ENCODE measurements at regions not wholly inside any gene's neighbourhood (a gene's known extent, or its start where the extent isn't known, plus 50 kb on each side); places are given as distances from the start of the nearest gene placed in this dataset.

- TF ChIP-seq, protein P1, sequence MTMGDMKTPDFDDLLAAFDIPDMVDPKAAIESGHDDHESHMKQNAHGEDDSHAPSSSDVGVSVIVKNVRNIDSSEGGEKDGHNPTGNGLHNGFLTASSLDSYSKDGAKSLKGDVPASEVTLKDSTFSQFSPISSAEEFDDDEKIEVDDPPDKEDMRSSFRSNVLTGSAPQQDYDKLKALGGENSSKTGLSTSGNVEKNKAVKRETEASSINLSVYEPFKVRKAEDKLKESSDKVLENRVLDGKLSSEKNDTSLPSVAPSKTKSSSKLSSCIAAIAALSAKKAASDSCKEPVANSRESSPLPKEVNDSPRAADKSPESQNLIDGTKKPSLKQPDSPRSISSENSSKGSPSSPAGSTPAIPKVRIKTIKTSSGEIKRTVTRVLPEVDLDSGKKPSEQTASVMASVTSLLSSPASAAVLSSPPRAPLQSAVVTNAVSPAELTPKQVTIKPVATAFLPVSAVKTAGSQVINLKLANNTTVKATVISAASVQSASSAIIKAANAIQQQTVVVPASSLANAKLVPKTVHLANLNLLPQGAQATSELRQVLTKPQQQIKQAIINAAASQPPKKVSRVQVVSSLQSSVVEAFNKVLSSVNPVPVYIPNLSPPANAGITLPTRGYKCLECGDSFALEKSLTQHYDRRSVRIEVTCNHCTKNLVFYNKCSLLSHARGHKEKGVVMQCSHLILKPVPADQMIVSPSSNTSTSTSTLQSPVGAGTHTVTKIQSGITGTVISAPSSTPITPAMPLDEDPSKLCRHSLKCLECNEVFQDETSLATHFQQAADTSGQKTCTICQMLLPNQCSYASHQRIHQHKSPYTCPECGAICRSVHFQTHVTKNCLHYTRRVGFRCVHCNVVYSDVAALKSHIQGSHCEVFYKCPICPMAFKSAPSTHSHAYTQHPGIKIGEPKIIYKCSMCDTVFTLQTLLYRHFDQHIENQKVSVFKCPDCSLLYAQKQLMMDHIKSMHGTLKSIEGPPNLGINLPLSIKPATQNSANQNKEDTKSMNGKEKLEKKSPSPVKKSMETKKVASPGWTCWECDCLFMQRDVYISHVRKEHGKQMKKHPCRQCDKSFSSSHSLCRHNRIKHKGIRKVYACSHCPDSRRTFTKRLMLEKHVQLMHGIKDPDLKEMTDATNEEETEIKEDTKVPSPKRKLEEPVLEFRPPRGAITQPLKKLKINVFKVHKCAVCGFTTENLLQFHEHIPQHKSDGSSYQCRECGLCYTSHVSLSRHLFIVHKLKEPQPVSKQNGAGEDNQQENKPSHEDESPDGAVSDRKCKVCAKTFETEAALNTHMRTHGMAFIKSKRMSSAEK (CRISPR knock-in tag; IDR thresholded peaks at IDR 0.05; ENCODE audit: borderline replicate concordance): no peak
- TF ChIP-seq FOXJ3 (CRISPR knock-in tag; IDR thresholded peaks at IDR 0.05; ENCODE audit: borderline replicate concordance): no peak
- no peak for TF ChIP-seq ATF1 (CRISPR knock-in tag; IDR thresholded peaks at IDR 0.05)
Measured at GRCh38 chrX:28398342-28398741, 188.9 kb upstream of the IL1RAPL1 start (continued).

DNA sequence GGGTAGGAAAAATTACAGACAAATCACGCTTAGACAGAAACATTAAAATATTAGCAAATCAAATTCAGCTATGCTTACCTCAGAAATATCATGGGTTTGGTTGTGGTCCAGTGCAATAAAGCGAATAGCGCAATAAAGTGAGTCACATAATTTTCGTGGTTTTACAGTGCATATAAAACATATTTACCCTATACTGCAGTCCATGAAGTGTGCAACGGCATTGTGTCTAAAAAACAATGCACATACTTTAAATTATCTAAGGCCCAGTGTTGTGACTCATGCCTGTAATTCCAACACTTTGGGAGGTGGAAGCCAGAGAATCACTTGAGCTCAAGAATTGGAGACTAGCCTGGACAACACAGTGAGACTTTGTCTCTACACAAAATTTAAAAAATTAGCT, 195.7 kb upstream of the IL1RAPL1 start:
- DNase-seq (ENCODE audit: low spot score) (no peak), ATAC-seq (no peak)
- TF ChIP-seq, protein P2, sequence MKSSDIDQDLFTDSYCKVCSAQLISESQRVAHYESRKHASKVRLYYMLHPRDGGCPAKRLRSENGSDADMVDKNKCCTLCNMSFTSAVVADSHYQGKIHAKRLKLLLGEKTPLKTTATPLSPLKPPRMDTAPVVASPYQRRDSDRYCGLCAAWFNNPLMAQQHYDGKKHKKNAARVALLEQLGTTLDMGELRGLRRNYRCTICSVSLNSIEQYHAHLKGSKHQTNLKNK (CRISPR knock-in tag; IDR thresholded peaks at IDR 0.05): no peak
- TF ChIP-seq, protein P3, sequence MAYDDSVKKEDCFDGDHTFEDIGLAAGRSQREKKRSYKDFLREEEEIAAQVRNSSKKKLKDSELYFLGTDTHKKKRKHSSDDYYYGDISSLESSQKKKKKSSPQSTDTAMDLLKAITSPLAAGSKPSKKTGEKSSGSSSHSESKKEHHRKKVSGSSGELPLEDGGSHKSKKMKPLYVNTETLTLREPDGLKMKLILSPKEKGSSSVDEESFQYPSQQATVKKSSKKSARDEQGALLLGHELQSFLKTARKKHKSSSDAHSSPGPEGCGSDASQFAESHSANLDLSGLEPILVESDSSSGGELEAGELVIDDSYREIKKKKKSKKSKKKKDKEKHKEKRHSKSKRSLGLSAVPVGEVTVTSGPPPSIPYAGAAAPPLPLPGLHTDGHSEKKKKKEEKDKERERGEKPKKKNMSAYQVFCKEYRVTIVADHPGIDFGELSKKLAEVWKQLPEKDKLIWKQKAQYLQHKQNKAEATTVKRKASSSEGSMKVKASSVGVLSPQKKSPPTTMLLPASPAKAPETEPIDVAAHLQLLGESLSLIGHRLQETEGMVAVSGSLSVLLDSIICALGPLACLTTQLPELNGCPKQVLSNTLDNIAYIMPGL (CRISPR knock-in tag; IDR thresholded peaks at IDR 0.05): no peak
- no peak for TF ChIP-seq FOXJ3 (CRISPR knock-in tag; IDR thresholded peaks at IDR 0.05; ENCODE audit: borderline replicate concordance)
- TF ChIP-seq SOX15 (CRISPR knock-in tag; IDR thresholded peaks at IDR 0.05): no peak
- no peak for TF ChIP-seq JUN (CRISPR knock-in tag; IDR thresholded peaks at IDR 0.05)
- no peak for TF ChIP-seq FOXP1 (CRISPR knock-in tag; IDR thresholded peaks at IDR 0.05; ENCODE audit: borderline replicate concordance)
- no peaks in the 10 kb centered on the region for H3K4me1 Mint-ChIP-seq
- CTCF ChIA-PET: no interaction called here
- no peak overlapping the region for H3K4me3 Mint-ChIP-seq
- no peaks in the 10 kb centered on the region for H3K36me3 Mint-ChIP-seq
- no peaks in the 10 kb centered on the region for H3K9me3 Mint-ChIP-seq
- no peaks in the 10 kb centered on the region for H3K27me3 Mint-ChIP-seq (ENCODE audit: low read depth)
- no peak overlapping the region for H3K27ac Mint-ChIP-seq
- POLR2A ChIA-PET: no interaction called here

DNA sequence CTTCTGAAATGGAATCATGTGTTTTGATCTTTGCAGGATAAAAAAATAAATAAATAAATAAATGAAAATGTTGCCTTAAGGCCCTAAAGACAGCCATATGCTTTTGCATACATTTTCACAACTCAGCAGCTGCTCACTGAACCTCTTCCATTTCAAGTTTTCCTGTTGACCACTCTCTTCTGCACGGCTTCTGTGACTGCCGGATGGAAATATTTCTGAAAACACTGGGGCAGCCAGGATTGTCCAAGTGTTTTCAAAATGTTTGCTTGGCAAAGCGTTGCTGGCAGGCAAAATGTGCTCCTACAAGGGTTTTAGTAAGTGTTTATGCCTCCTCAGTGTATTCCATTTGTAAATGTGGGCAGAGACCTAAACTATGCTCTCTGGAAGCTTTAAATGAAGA, 208.1 kb upstream of the IL1RAPL1 start:
- H3K36me3 Mint-ChIP-seq: no peaks in the 10 kb centered on the region
- H3K4me1 Mint-ChIP-seq: no peaks in the 10 kb centered on the region
- ChIA-PET POLR2A (no interaction called here), CTCF (no interaction called here)
- H3K4me3 Mint-ChIP-seq: no peak overlapping the region
- DNase-seq (ENCODE audit: low spot score) (no peak), ATAC-seq (no peak)
- no peaks in the 10 kb centered on the region; the same call in 1 of the 2 replicates for H3K27me3 Mint-ChIP-seq (ENCODE audit: low read depth)
- H3K9me3 Mint-ChIP-seq: no peaks in the 10 kb centered on the region
- TF ChIP-seq SOX15 (CRISPR knock-in tag; IDR thresholded peaks at IDR 0.05): no peak
- no peak for TF ChIP-seq JAZF1 (CRISPR knock-in tag; IDR thresholded peaks at IDR 0.05)
- TF ChIP-seq ERG (CRISPR knock-in tag; IDR thresholded peaks at IDR 0.05): no peak
- TF ChIP-seq, protein P3 (CRISPR knock-in tag; IDR thresholded peaks at IDR 0.05): no peak
- TF ChIP-seq E2F5 (CRISPR knock-in tag; IDR thresholded peaks at IDR 0.05): no peak
- no peak for TF ChIP-seq MYBL2 (CRISPR knock-in tag; IDR thresholded peaks at IDR 0.05)
- no peak for TF ChIP-seq GABPB1 (CRISPR knock-in tag; IDR thresholded peaks at IDR 0.05)
- no peak for TF ChIP-seq SMAD4 (CRISPR knock-in tag; IDR thresholded peaks at IDR 0.05)
- no peak for TF ChIP-seq PRRX2 (CRISPR knock-in tag; IDR thresholded peaks at IDR 0.05)
- TF ChIP-seq FOXJ3 (CRISPR knock-in tag; IDR thresholded peaks at IDR 0.05; ENCODE audit: borderline replicate concordance): no peak
- TF ChIP-seq, protein P4, sequence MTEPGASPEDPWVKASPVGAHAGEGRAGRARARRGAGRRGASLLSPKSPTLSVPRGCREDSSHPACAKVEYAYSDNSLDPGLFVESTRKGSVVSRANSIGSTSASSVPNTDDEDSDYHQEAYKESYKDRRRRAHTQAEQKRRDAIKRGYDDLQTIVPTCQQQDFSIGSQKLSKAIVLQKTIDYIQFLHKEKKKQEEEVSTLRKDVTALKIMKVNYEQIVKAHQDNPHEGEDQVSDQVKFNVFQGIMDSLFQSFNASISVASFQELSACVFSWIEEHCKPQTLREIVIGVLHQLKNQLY (CRISPR knock-in tag; IDR thresholded peaks at IDR 0.05): no peak
- TF ChIP-seq MXD4 (CRISPR knock-in tag; IDR thresholded peaks at IDR 0.05; ENCODE audit: borderline replicate concordance): no peak
- TF ChIP-seq, protein P5, sequence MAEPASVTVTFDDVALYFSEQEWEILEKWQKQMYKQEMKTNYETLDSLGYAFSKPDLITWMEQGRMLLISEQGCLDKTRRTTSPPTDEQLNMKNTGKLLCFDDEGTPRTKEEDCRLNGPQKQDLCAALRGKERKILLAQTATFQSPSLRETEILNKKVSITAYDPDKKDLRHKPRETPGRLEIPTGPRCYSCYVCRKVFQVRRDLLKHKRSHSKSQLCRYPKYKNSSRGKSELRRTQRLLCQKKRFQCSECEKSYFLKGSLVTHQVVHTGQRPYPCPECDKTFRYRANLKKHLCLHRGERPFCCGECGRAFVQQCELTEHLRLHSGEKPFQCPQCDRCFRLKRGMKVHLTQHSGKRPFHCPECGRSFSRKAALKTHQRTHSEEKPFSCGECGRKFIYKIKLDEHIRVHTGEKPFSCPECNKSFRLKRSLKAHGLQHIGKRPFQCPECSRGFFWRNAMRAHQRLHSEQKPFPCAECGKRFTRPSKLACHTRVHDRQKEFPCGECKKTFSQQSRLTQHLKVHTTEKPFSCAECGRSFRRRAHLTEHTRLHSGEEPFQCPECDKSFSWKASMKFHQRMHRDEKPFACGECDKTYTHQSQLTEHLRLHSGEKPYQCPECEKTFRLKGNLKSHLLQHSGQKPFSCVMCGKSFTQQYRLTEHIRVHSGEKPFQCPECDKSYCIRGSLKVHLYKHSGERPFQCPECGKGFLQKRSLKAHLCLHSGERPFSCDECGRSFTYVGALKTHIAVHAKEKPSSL (CRISPR knock-in tag; conservative IDR thresholded peaks at IDR 0.05): no peak
- no peak overlapping the region for H3K27ac Mint-ChIP-seq
